Mucosa of rectum (tissue), 2 donors: ENCODE measurements at regions not wholly inside any gene's neighbourhood (a gene's known extent, or its start where the extent isn't known, plus 50 kb on each side); places are given as distances from the start of the nearest gene placed in this dataset.

Experiments
- H3K27ac ChIP-seq, 2 donors: one replicate each; pipeline ENCODE4 v1.7.0; 2013; ENCODE audit warnings: inconsistent platforms in 2 of 2, low read depth in 2 of 2, low read length in 2 of 2
- H3K27me3 ChIP-seq, 2 donors: one replicate each; pipeline ENCODE4 v1.7.0; 2013; ENCODE audit warnings: low read length in 2 of 2; ENCODE audit not compliant: control insufficient read depth in 2 of 2, insufficient read depth in 2 of 2
- H3K36me3 ChIP-seq, 2 donors: one replicate each; pipeline ENCODE4 v1.7.0; 2013; ENCODE audit warnings: low read length in 2 of 2; ENCODE audit not compliant: control insufficient read depth in 2 of 2, insufficient read depth in 2 of 2
- H3K4me1 ChIP-seq, 2 donors: one replicate each; pipeline ENCODE4 v1.7.0; 2013; ENCODE audit warnings: low read length in 2 of 2, mild to moderate bottlenecking in 1 of 2; ENCODE audit not compliant: control insufficient read depth in 2 of 2, insufficient read depth in 2 of 2
- H3K4me3 ChIP-seq, 2 donors: one replicate each; pipeline ENCODE4 v1.7.0; 2013; ENCODE audit warnings: low read length in 2 of 2
- H3K9ac ChIP-seq, 2 donors: one replicate each; pipeline ENCODE4 v1.7.0; 2013; ENCODE audit warnings: low read length in 2 of 2, low read depth in 1 of 2, mild to moderate bottlenecking in 1 of 2
- H3K9me3 ChIP-seq, 2 donors: one replicate each; pipeline ENCODE4 v1.7.0; 2013; ENCODE audit warnings: low read length in 2 of 2; ENCODE audit not compliant: control insufficient read depth in 2 of 2
- donor health status: healthy.
- donor health status: Normal muscosa, but diverticular disease.

DNA sequence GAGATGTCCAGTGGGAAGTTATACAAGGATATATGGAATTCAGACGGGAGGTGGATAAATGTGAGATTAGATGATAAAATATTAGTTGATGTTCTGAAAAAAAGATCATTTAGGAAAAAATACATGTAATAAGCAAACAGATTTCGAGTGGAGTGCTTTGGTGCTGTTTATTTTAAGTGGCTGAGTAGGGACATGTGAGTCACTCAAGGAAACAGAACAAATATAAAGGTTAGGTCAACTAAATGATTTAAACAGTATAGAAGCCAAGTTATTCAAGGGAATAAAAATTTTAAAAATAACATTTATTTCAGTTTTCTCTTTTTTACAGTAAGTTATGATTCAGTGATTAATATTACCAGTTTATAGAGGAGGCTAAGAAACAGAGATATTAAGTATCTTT, 1046.7 kb upstream of the B3GALT2 start:
- no peak overlapping the region for H3K27ac ChIP-seq
- H3K36me3 ChIP-seq: no peaks in the 10 kb centered on the region
- no peak overlapping the region for H3K4me3 ChIP-seq
- H3K4me1 ChIP-seq: peaks cover 0 to 3% of the 10 kb centered on the region in 2 donors
- H3K9me3 ChIP-seq: no peaks in the 10 kb centered on the region
- H3K9ac ChIP-seq: no peak overlapping the region
- H3K27me3 ChIP-seq: no peaks in the 10 kb centered on the region

DNA sequence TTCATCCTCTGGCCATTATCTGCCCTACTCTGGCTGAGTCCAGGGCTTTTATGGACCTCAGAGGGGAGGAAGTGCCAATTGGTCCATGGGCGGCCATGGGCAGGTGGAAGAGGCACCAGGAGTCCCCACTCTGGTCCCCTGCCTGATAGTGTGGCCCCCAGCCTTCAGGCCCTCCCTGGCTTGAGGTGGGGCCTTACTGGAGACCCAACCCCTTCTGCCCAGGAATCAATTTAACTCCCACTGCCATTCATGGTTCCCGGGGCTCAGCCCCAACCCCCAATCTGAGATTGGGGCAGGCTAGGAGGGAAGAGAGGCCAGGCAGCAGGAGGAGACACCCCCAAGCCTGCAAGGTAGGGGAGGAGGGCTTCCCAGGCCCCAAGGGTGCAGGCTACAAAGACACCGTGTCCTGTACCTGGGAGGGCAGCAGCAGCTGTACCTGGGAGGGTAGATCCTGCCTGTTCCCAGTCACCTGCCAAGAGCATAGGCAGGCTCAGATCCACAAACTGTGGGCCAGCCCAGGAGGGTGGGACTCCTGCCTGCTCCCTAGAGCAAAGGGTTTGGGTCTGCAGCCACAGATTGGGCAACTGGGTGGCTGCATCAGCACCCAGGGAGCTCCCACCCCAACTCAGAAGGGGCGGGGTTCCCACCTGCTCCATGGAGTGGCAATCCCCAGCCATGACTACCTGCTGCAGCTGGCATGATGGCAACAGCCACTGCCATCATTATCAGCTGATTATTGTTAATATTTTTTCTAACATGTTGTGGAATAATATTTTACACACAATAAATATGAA, 1044.1 kb upstream of the B3GALT2 start:
- Histone ChIP-seq H3K27ac (no peak overlapping the region), H3K27me3 (no peaks in the 10 kb centered on the region), H3K36me3 (no peaks in the 10 kb centered on the region), H3K4me1 (peaks cover 0 to 3% of the 10 kb centered on the region in 2 donors), H3K4me3 (no peak overlapping the region), H3K9me3 (no peaks in the 10 kb centered on the region), H3K9ac (no peak overlapping the region)

DNA sequence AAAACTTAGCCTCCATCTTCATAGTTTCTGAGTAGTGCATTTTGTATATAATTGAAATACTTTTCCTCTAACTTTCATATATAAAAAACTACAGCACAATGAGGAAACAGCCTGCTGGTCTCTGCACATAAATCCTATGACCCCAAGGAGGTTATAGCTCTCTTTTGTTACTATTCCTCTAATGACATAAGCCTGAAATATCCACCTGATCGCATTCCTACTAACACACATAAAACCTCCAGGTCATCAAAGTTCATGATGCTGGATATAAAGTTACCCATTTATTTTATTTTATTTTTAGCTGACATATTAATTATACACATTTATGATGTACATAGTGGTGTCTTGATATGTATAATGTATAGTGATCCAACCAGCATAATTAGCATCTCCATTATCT, 1042.0 kb upstream of the B3GALT2 start:
- Histone ChIP-seq H3K4me1 (peaks cover 0 to under 1% of the 10 kb centered on the region in 2 donors), H3K4me3 (no peak overlapping the region), H3K27ac (no peak overlapping the region), H3K36me3 (no peaks in the 10 kb centered on the region), H3K9ac (no peak overlapping the region), H3K27me3 (no peaks in the 10 kb centered on the region), H3K9me3 (no peaks in the 10 kb centered on the region)

DNA sequence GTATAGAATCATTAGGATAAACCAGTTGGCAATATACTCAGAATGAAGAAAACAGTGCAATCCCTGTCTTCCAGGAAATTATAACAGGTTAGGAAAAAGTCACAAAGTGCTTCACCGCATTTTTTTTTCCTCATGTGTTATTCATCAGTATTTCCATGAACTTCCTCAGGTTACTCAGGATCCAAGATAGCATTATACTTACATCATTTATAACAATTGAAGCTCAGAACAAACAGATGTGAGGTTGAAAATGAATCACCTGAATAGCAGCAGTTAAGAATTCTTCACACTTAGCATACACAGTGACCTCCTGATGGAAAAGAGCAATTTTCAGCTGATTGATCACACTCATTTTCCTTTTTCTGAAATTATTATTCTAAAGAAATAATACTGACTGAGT, 1040.7 kb upstream of the B3GALT2 start:
- Histone ChIP-seq H3K9ac (no peak overlapping the region), H3K4me3 (no peak overlapping the region), H3K4me1 (no peaks in the 10 kb centered on the region), H3K27ac (no peak overlapping the region), H3K27me3 (no peaks in the 10 kb centered on the region), H3K9me3 (no peaks in the 10 kb centered on the region), H3K36me3 (no peaks in the 10 kb centered on the region)

DNA sequence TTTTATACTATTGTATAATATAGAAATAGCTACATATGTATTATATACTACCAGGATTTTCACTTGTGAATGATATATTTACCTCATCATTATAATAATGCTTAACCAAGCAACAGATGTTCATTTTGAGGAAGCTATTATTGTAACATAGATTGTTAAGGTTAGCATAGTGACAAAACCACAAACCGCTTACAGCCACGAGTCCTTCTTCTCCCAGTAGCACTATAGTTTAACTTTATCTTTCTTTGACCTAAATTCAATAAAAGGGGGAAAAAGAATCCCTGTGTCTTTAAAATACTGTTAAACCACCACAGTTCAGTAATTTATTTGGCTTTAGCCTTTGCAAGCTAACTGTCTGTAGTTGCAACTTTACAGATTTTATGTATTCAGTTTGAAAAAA, 1039.4 kb upstream of the B3GALT2 start:
- Histone ChIP-seq H3K9me3 (no peaks in the 10 kb centered on the region), H3K4me3 (no peak overlapping the region), H3K36me3 (no peaks in the 10 kb centered on the region), H3K27me3 (no peaks in the 10 kb centered on the region), H3K27ac (no peak overlapping the region), H3K9ac (no peak overlapping the region), H3K4me1 (no peaks in the 10 kb centered on the region)

DNA sequence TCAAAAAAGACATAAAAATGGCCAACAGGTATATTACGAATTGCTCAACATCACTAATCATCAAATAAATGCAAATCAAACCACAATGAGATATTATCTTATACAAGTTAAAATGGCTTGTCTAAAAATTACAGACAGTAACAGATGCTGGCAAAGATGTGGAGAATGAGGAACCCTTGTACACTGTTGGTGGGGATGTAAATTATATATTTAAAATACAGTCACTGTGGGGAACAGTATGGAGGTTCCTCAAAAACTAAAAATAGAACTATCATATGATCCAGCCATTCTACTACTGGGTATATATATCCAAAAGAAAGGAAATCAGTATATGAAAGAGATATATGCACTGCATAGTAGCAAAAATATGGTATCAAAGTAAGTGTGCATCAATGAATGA, 1037.2 kb upstream of the B3GALT2 start:
- no peak overlapping the region for H3K27ac ChIP-seq
- no peaks in the 10 kb centered on the region for H3K4me1 ChIP-seq
- no peak overlapping the region for H3K4me3 ChIP-seq
- H3K9me3 ChIP-seq: no peaks in the 10 kb centered on the region
- H3K9ac ChIP-seq: no peak overlapping the region
- no peaks in the 10 kb centered on the region for H3K36me3 ChIP-seq
- H3K27me3 ChIP-seq: no peaks in the 10 kb centered on the region

DNA sequence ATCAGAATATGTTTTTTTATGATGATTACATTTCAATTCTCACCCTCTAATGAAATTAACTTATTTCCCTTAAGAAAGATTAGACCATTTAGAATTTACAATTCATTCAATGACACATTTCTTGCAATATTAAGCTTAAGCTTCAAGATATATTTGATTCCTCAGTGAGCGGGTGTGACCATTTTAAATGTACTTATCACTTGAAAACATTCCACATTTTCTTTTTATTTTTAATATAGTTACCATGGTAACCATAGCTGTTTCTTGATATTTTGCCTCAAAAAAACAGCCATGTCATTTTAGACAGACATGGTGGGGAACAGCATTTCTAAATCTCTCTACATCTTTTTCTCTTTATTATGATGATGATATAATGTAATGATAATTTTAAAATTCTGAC, 1029.0 kb upstream of the B3GALT2 start:
- Histone ChIP-seq H3K9me3 (no peaks in the 10 kb centered on the region), H3K27ac (no peak overlapping the region), H3K9ac (no peak overlapping the region)

DNA sequence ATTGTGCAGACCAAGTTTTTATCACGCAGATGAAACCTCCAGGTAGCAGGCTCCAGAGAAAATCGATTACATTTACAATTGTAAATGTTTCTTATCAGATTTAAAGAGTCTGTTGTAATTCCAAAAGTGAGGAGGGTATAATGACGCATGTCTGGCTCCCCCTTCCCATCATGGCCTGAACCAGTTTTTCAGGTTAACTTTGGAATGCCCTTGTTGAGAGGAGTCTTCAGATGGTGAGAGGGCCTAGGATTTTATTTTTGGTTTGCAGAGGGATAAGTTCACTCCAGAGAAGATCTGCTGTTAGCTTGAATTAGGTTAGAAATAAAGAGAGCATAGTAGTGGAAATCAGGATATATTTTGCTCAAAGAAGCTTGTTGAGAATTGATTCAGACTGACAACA, 1028.3 kb upstream of the B3GALT2 start:
- H3K36me3 ChIP-seq: no peaks in the 10 kb centered on the region
- no peaks in the 10 kb centered on the region for H3K27me3 ChIP-seq
- H3K9me3 ChIP-seq: no peaks in the 10 kb centered on the region
- no peaks in the 10 kb centered on the region for H3K4me1 ChIP-seq
- no peak overlapping the region for H3K9ac ChIP-seq
- H3K27ac ChIP-seq: no peak overlapping the region
- no peak overlapping the region for H3K4me3 ChIP-seq

More for the DNA sequence above, 1029.0 kb upstream of the B3GALT2 start:
- H3K4me1 ChIP-seq: no peaks in the 10 kb centered on the region
- no peak overlapping the region for H3K4me3 ChIP-seq
- no peaks in the 10 kb centered on the region for H3K36me3 ChIP-seq
- H3K27me3 ChIP-seq: no peaks in the 10 kb centered on the region

DNA sequence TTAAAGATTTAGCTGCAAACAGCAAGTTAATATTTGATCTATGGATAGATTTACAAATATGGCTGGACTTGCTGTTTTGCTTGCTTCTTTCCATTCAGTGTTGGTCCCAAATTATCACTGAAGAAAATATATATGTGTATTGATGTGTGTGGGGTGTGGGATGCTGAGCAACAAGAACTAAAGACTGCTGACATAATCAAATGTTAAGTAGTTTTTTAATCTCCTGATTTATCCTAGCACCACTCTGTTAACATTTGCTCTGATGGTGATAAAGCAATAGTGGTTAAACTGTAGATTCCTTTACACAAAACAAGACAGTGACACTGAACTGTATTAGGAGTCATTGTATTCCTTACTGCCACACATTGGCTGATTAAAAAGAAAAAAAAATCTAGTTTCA, 1023.5 kb upstream of the B3GALT2 start:
- no peaks in the 10 kb centered on the region for H3K27me3 ChIP-seq
- no peaks in the 10 kb centered on the region for H3K36me3 ChIP-seq
- H3K9me3 ChIP-seq: no peaks in the 10 kb centered on the region
- no peak overlapping the region for H3K4me3 ChIP-seq
- no peaks in the 10 kb centered on the region for H3K4me1 ChIP-seq
- H3K9ac ChIP-seq: no peak overlapping the region
- no peak overlapping the region for H3K27ac ChIP-seq

DNA sequence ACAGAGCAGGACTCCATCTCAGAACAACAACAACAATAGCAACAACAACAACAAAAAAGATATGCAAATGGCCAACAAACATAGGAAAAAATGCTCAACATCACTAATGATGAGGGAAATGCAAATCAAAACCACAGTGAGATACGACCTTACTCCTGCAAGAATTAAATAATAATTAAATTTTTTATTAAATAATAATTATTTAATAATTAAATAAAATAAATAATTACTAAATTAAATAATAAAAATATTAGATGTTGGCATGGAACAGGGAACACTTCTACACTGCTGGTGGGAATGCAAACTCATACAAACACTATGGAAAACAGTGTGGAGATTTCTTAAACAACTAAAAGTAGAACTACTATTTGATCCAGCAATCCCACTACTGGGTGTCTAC, 1022.3 kb upstream of the B3GALT2 start:
- H3K27ac ChIP-seq: no peak overlapping the region
- no peaks in the 10 kb centered on the region for H3K36me3 ChIP-seq

More for the DNA sequence above, 1022.3 kb upstream of the B3GALT2 start:
- Histone ChIP-seq H3K27me3 (no peaks in the 10 kb centered on the region), H3K9ac (no peak overlapping the region), H3K9me3 (no peaks in the 10 kb centered on the region), H3K4me3 (no peak overlapping the region), H3K4me1 (no peaks in the 10 kb centered on the region)
